ENCODE measurements at regions not wholly inside any gene's neighbourhood (a gene's known extent, or its start where the extent isn't known, plus 50 kb on each side); places are given as distances from the start of the nearest gene placed in this dataset.

GRCh38 chr1:184919892-184920291, 54.4 kb downstream of the NIBAN1 start:
- no peak for DNase-seq

DNA sequence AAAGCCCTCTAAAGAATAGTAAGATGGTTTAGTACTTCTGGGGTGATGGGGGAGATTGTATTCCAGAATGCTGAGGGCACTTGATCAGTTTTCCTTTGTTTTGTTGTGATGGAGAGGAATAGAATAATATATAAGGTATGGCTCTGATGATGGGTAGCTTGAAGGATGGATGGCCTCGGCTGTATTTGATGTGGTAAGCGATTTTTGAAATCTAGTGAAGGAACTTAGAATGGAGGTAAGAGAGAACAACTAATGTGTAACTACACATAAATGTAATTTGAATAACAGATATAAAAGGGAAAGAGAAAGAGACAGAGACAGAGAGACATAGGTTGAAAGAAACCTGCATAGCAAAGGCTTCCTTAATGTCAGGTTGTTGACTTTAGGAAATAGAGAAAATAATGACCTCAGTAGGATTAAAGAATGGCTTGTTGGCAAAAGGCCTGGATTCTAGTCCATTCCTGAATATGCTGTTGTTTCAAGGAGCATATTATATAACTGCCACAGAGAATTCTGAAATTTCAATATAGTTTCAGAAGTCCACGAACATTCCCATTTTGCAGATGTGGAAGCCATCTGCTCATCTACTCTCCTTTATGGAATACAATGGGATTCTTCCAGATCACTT, 58.7 kb downstream of the NIBAN1 start:
- no peak for DNase-seq

DNA sequence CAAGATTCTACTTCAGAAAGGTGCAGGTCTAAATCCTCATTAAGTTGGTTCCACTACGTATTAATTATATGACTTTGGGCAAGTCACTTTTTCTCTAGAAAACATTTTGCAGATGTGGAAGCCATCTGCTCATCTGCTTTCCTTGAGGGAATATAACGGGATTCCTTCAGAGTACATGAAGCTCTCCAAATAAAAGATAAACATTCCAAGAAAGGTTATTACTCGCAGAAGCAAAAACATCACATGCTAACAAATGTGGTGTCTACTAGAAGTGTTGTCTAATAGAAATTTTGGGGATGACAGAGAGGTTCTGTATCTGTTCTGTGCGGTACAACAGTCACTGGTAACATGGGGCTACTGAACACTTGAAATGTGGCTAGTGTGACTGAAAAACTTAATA, 60.2 kb downstream of the NIBAN1 start:
- DNase-seq, result no peak

GRCh38 chr1:184912392-184912791, 61.9 kb downstream of the NIBAN1 start:
- no peak for DNase-seq

- DNase-seq, result no peak
Observed at GRCh38 chr1:184911830-184912229, 62.5 kb downstream of the NIBAN1 start.

GRCh38 chr1:184911103-184911745, 63.1 kb downstream of the NIBAN1 start:
- no peak for DNase-seq

- no peak for DNase-seq
Observed at GRCh38 chr1:184910691-184911091, 63.6 kb downstream of the NIBAN1 start.

DNA sequence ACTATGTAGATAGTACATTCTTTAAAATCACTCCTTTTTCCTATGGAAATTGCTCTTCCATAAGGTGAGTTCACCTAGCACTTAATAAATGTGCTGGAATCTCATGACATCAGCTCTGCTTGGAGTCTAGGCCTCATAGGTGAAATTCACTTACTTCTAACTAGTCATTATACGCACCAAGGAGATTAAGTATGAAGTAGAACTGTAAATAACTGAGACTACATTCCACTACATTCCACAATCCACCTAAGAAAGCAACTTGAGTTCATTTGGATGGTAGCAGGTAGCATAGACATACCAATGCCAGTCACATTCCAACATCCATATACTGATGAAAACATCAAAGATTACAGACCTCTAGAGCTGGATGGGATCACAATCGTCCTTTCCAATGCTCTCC, 64.3 kb downstream of the NIBAN1 start:
- no peak for DNase-seq

- no peak for DNase-seq
Observed at GRCh38 chr1:184909019-184909418, 65.3 kb downstream of the NIBAN1 start.

DNA sequence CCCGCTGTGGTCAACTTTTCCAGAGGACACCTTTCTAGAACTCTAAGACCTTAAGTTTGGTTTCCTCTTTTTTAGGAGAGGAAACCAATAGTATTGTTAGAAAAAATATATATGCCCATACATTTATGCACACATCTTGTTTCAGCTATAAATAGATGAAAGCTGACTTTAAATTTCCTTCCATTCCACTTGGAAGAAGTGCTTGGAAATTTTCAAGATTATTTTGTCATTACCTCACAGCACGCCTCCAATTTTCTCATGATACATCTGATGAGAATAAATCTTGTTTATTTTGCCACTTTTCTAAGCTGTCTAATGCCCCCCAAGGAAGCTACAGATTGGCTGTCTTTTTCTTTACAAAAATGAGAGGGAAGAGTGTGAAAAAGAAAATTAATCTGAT, 65.8 kb downstream of the NIBAN1 start:
- DNase-seq, result no peak

GRCh38 chr1:184907500-184907899, 66.8 kb downstream of the NIBAN1 start:
- no peak for DNase-seq

GRCh38 chr1:184906761-184907160, 67.5 kb downstream of the NIBAN1 start:
- DNase-seq, result no peak

GRCh38 chr1:184905601-184906322, 68.5 kb downstream of the NIBAN1 start:
- no peak for DNase-seq

- DNase-seq, result no peak
Observed at GRCh38 chr1:184903111-184903692, 71.1 kb downstream of the NIBAN1 start.

- DNase-seq, result no peak
Observed at GRCh38 chr1:184900507-184900906, 73.8 kb downstream of the NIBAN1 start.

DNA sequence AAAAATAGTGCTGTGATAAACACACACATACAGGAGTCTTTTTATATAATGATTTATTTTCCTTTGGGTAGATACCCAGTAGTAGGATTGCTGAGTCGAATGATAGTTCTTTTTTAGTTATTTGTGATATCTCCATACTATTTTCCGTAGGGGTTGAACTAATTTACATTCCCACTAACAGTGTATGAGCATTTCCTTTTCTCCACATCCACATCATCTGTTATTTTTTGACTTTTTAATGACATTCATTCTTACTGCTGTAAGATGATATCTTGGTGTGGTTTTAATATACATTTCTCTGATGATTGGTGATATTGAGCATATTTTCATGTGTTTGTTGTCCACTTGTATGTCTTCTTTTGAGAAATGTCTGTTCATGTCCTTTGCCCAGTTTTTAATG, 78.3 kb downstream of the NIBAN1 start:
- no peak for DNase-seq

GRCh38 chr1:184895086-184895485, 79.2 kb downstream of the NIBAN1 start:
- no peak for DNase-seq

GRCh38 chr1:184893695-184894094, 80.6 kb downstream of the NIBAN1 start:
- DNase-seq, result no peak

GRCh38 chr1:184892116-184892515, 82.2 kb downstream of the NIBAN1 start:
- no peak for DNase-seq

GRCh38 chr1:184891440-184891839, 82.9 kb downstream of the NIBAN1 start:
- no peak for DNase-seq

GRCh38 chr1:184890539-184890973, 83.8 kb downstream of the NIBAN1 start:
- no peak for DNase-seq

- no peak for DNase-seq
Observed at GRCh38 chr1:184889902-184890301, 84.4 kb downstream of the NIBAN1 start.

- DNase-seq, result no peak
Observed at GRCh38 chr1:184889166-184889565, 85.1 kb downstream of the NIBAN1 start.

- DNase-seq, result no peak
Observed at GRCh38 chr1:184888505-184888904, 85.8 kb downstream of the NIBAN1 start.

Measured in retina (tissue), 1 donor.